ENCODE measurements at regions not wholly inside any gene's neighbourhood (a gene's known extent, or its start where the extent isn't known, plus 50 kb on each side); places are given as distances from the start of the nearest gene placed in this dataset.

DNA sequence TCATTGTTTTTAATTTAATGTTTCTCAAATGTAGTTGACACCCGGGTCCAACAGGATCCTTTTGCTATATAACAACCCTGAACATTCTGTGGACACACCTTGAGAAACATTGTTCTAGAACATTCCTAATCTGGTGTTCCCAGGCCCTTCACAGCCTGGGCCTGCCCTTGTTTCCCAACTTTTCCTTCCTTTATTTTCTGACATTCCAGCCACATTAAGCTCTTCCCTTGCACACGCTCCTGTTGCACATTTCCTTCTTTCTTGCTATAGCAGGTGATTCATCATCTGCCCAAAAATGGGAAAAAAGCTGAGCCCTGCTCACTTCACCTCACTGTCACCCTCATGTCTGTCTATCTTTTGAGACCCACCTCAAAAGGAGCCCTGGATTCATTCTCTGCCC lies 67.9 kb upstream of the MARCHF10 start:
- Histone ChIP-seq H3K4me3 (no peak overlapping the region), H3K27ac (no peak overlapping the region), H3K4me1 (replicated peaks) (no peaks in the 10 kb centered on the region), H3K36me3 (no peaks in the 10 kb centered on the region), H3K9me3 (no peaks in the 10 kb centered on the region), H3K27me3 (replicated peaks; ENCODE audit: insufficient read depth) (no peaks in the 10 kb centered on the region)
- TF ChIP-seq, protein P1, sequence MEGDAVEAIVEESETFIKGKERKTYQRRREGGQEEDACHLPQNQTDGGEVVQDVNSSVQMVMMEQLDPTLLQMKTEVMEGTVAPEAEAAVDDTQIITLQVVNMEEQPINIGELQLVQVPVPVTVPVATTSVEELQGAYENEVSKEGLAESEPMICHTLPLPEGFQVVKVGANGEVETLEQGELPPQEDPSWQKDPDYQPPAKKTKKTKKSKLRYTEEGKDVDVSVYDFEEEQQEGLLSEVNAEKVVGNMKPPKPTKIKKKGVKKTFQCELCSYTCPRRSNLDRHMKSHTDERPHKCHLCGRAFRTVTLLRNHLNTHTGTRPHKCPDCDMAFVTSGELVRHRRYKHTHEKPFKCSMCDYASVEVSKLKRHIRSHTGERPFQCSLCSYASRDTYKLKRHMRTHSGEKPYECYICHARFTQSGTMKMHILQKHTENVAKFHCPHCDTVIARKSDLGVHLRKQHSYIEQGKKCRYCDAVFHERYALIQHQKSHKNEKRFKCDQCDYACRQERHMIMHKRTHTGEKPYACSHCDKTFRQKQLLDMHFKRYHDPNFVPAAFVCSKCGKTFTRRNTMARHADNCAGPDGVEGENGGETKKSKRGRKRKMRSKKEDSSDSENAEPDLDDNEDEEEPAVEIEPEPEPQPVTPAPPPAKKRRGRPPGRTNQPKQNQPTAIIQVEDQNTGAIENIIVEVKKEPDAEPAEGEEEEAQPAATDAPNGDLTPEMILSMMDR (IDR thresholded peaks at IDR 0.05), result no peak
- TF ChIP-seq POLR2A (IDR thresholded peaks at IDR 0.05) (no peak), POLR2AphosphoS5 (IDR thresholded peaks at IDR 0.05) (no peak)
- intact Hi-C loops (cut with DNase I), result no loop called here
- DNase-seq (ENCODE audit: low spot score), result no peak
- 85% methylated on average over 2 of the region's 2 CpGs for WGBS

DNA sequence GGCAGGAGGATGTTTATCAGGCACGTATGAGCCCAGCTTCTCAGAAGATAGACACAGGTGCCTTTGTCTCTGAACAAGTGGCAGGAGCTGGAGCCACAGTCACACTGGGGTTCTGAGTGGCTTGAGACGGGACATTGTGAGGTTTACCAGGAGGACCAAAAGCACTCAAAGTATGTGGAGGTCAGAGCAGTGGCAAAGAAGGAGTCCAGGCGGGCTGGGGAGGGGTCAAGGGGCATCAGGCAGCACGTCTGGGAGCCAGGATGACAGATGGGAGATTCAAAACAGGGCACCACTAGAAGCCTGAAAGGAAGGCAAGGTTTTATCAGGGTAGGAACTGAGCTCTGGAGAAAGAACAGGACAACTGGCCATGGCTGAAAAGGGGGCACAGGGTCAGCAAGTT lies 67.2 kb upstream of the MARCHF10 start:
- 95% methylated on average over 4 of the region's 4 CpGs for WGBS
- no peak overlapping the region for H3K27ac ChIP-seq
- H3K9me3 ChIP-seq, result no peaks in the 10 kb centered on the region
- intact Hi-C loops (cut with DNase I), result no loop called here
- no peaks in the 10 kb centered on the region for H3K4me1 ChIP-seq (replicated peaks)
- no peaks in the 10 kb centered on the region for H3K27me3 ChIP-seq (replicated peaks; ENCODE audit: insufficient read depth)
- TF ChIP-seq, protein P1 (IDR thresholded peaks at IDR 0.05), result no peak
- TF ChIP-seq POLR2AphosphoS5 (IDR thresholded peaks at IDR 0.05), result no peak
- no peak for TF ChIP-seq POLR2A (IDR thresholded peaks at IDR 0.05)
- no peaks in the 10 kb centered on the region for H3K36me3 ChIP-seq
- no peak for DNase-seq (ENCODE audit: low spot score)
- H3K4me3 ChIP-seq, result no peak overlapping the region

- no peak for DNase-seq (ENCODE audit: low spot score)
- no peaks in the 10 kb centered on the region for H3K9me3 ChIP-seq
- no peaks in the 10 kb centered on the region for H3K4me1 ChIP-seq (replicated peaks)
- 92% methylated on average over 5 of the region's 5 CpGs for WGBS
- TF ChIP-seq POLR2AphosphoS5 (IDR thresholded peaks at IDR 0.05), result no peak
- TF ChIP-seq, protein P1 (IDR thresholded peaks at IDR 0.05), result no peak
- TF ChIP-seq POLR2A (IDR thresholded peaks at IDR 0.05), result no peak
- no peak overlapping the region for H3K4me3 ChIP-seq
- intact Hi-C loops (cut with DNase I), result no loop called here
- no peak overlapping the region for H3K27ac ChIP-seq
- no peaks in the 10 kb centered on the region for H3K36me3 ChIP-seq
- H3K27me3 ChIP-seq (replicated peaks; ENCODE audit: insufficient read depth), result no peaks in the 10 kb centered on the region
Measured at GRCh38 chr17:62871291-62871690, 63.2 kb upstream of the MARCHF10 start.

DNA sequence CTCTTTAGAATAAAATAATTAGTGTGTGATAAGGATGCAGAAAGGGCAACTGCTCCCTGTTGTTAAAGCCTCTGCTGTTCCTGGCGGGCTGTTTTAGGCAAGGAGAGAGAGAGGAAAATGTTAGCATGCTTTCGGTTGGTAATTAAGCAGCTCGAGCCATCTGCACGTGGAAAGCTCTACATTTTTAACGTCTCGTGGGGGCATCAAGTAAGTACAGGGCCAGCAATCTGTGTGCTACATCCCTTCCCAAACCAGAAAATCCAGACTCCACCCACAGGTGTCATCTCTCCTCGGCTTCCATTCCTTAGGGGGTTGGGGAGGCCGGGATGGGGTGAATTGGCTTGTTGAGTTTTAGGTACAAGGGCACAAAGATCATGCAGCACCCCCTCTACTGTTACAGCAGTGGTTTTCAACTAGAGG lies 62.4 kb upstream of the MARCHF10 start:
- TF ChIP-seq POLR2A (IDR thresholded peaks at IDR 0.05) (no peak), POLR2AphosphoS5 (IDR thresholded peaks at IDR 0.05) (no peak)
- TF ChIP-seq, protein P1 (IDR thresholded peaks at IDR 0.05), result no peak
- Histone ChIP-seq H3K4me3 (no peak overlapping the region), H3K36me3 (no peaks in the 10 kb centered on the region), H3K9me3 (no peaks in the 10 kb centered on the region), H3K27ac (no peak overlapping the region), H3K4me1 (replicated peaks) (no peaks in the 10 kb centered on the region), H3K27me3 (replicated peaks; ENCODE audit: insufficient read depth) (no peaks in the 10 kb centered on the region)
- no peak for DNase-seq (ENCODE audit: low spot score)
- intact Hi-C loops (cut with DNase I), result no loop called here
- 63% methylated on average over 8 of the region's 8 CpGs for WGBS

DNA sequence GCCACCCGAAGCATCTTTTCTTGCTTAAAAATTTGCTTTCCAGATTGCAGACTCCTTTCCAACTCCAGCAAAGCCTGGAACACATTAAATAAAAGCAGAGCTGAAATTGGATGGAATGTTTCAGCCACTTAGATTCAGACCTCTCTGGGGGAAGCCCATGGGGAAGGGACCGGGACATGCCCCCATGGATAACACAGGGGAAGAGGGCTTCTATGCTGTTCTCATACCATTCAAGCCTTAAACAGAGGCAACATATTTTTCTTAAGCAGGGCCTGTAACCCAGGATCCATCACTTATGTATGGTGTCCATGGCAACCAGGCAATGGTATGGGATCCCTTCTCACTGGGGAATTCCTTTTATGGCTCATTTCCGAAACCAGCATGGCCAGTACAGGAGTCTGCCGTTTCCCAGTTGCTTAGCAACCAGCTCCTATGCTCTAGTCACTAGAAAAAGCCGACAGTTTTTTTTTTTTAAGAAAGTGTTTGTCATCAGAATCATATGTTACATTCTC lies 62.0 kb upstream of the MARCHF10 start:
- WGBS, result 61% methylated on average over 5 of the region's 5 CpGs
- Histone ChIP-seq H3K27me3 (replicated peaks; ENCODE audit: insufficient read depth) (no peaks in the 10 kb centered on the region), H3K27ac (no peak overlapping the region), H3K4me1 (replicated peaks) (no peaks in the 10 kb centered on the region), H3K4me3 (no peak overlapping the region), H3K36me3 (no peaks in the 10 kb centered on the region), H3K9me3 (no peaks in the 10 kb centered on the region)
- no peak for DNase-seq (ENCODE audit: low spot score)
- intact Hi-C loops (cut with DNase I), result no loop called here
- TF ChIP-seq, protein P1 (IDR thresholded peaks at IDR 0.05), result no peak
- no peak for TF ChIP-seq POLR2A (IDR thresholded peaks at IDR 0.05)
- TF ChIP-seq POLR2AphosphoS5 (IDR thresholded peaks at IDR 0.05), result no peak
